HCT116 (cell line): ENCODE measurements at regions not wholly inside any gene's neighbourhood (a gene's known extent, or its start where the extent isn't known, plus 50 kb on each side); places are given as distances from the start of the nearest gene placed in this dataset.

Source experiments
- CEBPB ChIP-seq: IDR thresholded peaks from 2 replicates; pipeline ENCODE4 v1.6.1; 2012; ENCODE audit warnings: low read depth
- EGR1 ChIP-seq: IDR thresholded peaks from 2 replicates; pipeline ENCODE4 v1.6.1; 2012; ENCODE audit warnings: low read depth
- EZH2 ChIP-seq: fragments of 200-600 bp; sonication (generic); IDR thresholded peaks from 2 replicates; pipeline ENCODE4 v1.6.1; 2017; ENCODE audit warnings: antibody characterized with exemption, mixed run types
- JUND ChIP-seq: IDR thresholded peaks from 2 replicates; pipeline ENCODE4 v1.6.1; 2012
- POLR2A ChIP-seq: IDR thresholded peaks from 2 replicates; pipeline ENCODE4 v1.7.0; 2011; ENCODE audit warnings: borderline replicate concordance; ENCODE audit not compliant: insufficient read depth, insufficient read length; ENCODE audit errors: extremely low read depth
- POLR2AphosphoS5 ChIP-seq: IDR thresholded peaks from 2 replicates; pipeline ENCODE4 v1.6.1; 2011; ENCODE audit warnings: mild to moderate bottlenecking, low read depth, low read length, moderate library complexity
- RAD21 ChIP-seq: IDR thresholded peaks from 2 replicates; pipeline ENCODE4 v1.6.1; 2012; ENCODE audit warnings: low read depth, mild to moderate bottlenecking
- YY1 ChIP-seq: IDR thresholded peaks from 2 replicates; pipeline ENCODE4 v1.6.1; 2011; ENCODE audit warnings: low read length, low read depth, moderate library complexity, mild to moderate bottlenecking; ENCODE audit not compliant: insufficient replicate concordance; ENCODE audit errors: extremely low read depth
- TF ChIP-seq, protein P1 (sequence below), 3 experiments: fragments of 200-600 bp in 1 of 3; sonication (generic) in 1 of 3; IDR thresholded peaks in 2 of 3; conservative IDR thresholded peaks in 1 of 3; 2 replicates each; pipeline ENCODE4 v1.5.1; 2012 to 2017; ENCODE audit warnings: low read depth in 2 of 3, low read length in 2 of 3, antibody characterized with exemption in 1 of 3, borderline replicate concordance in 1 of 3, control low read depth in 1 of 3, mild to moderate bottlenecking in 1 of 3, mixed read lengths in 1 of 3, mixed run types in 1 of 3, moderate library complexity in 1 of 3; ENCODE audit not compliant: insufficient read depth in 1 of 3
- TF ChIP-seq, protein P2 (sequence below): IDR thresholded peaks from 2 replicates; pipeline ENCODE4 v1.6.1; 2012
- TF ChIP-seq, protein P3 (sequence below): IDR thresholded peaks from 2 replicates; pipeline ENCODE4 v1.6.1; 2012
- TF ChIP-seq, protein P4 (sequence below): IDR thresholded peaks from 2 replicates; pipeline ENCODE4 v1.6.1; 2012; ENCODE audit warnings: low read depth

DNA sequence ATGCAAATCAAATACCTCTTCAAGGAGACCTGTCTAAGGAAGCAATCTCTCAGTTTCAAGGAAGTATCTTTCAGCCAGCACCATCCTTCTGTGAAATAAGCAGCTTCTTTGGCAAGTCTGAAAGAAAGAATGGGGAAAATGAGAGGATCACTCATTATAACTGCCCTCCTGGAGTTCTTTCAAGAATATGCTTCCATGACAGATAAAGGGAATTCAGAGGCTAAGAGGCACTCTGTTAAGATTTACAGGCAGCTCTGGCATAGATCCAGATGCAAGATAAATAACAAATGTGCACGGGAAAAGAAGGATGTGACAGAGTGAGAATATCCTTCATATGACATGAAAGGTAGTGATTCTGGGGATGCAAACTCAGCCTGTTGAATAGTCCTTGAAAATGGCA lies 348.2 kb upstream of the CCNG1 start:
- TF ChIP-seq, protein P1, sequence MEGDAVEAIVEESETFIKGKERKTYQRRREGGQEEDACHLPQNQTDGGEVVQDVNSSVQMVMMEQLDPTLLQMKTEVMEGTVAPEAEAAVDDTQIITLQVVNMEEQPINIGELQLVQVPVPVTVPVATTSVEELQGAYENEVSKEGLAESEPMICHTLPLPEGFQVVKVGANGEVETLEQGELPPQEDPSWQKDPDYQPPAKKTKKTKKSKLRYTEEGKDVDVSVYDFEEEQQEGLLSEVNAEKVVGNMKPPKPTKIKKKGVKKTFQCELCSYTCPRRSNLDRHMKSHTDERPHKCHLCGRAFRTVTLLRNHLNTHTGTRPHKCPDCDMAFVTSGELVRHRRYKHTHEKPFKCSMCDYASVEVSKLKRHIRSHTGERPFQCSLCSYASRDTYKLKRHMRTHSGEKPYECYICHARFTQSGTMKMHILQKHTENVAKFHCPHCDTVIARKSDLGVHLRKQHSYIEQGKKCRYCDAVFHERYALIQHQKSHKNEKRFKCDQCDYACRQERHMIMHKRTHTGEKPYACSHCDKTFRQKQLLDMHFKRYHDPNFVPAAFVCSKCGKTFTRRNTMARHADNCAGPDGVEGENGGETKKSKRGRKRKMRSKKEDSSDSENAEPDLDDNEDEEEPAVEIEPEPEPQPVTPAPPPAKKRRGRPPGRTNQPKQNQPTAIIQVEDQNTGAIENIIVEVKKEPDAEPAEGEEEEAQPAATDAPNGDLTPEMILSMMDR (IDR thresholded peaks at IDR 0.05 in 2 of 3, conservative IDR thresholded peaks at IDR 0.05 in 1 of 3; ENCODE audit: borderline replicate concordance in 1 of 3, insufficient read depth in 1 of 3, low read depth in 2 of 3, low read length in 2 of 3) = no peak
- TF ChIP-seq POLR2AphosphoS5 (no peak), POLR2A (no peak), YY1 (no peak), EGR1 (no peak), CEBPB (no peak), JUND (no peak), EZH2 (no peak), RAD21 (no peak)
- TF ChIP-seq, protein P2, sequence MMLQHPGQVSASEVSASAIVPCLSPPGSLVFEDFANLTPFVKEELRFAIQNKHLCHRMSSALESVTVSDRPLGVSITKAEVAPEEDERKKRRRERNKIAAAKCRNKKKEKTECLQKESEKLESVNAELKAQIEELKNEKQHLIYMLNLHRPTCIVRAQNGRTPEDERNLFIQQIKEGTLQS = no peak
- TF ChIP-seq, protein P3, sequence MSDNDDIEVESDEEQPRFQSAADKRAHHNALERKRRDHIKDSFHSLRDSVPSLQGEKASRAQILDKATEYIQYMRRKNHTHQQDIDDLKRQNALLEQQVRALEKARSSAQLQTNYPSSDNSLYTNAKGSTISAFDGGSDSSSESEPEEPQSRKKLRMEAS = no peak
- TF ChIP-seq, protein P4, sequence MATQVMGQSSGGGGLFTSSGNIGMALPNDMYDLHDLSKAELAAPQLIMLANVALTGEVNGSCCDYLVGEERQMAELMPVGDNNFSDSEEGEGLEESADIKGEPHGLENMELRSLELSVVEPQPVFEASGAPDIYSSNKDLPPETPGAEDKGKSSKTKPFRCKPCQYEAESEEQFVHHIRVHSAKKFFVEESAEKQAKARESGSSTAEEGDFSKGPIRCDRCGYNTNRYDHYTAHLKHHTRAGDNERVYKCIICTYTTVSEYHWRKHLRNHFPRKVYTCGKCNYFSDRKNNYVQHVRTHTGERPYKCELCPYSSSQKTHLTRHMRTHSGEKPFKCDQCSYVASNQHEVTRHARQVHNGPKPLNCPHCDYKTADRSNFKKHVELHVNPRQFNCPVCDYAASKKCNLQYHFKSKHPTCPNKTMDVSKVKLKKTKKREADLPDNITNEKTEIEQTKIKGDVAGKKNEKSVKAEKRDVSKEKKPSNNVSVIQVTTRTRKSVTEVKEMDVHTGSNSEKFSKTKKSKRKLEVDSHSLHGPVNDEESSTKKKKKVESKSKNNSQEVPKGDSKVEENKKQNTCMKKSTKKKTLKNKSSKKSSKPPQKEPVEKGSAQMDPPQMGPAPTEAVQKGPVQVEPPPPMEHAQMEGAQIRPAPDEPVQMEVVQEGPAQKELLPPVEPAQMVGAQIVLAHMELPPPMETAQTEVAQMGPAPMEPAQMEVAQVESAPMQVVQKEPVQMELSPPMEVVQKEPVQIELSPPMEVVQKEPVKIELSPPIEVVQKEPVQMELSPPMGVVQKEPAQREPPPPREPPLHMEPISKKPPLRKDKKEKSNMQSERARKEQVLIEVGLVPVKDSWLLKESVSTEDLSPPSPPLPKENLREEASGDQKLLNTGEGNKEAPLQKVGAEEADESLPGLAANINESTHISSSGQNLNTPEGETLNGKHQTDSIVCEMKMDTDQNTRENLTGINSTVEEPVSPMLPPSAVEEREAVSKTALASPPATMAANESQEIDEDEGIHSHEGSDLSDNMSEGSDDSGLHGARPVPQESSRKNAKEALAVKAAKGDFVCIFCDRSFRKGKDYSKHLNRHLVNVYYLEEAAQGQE = no peak
